ENCODE measurements at regions not wholly inside any gene's neighbourhood (a gene's known extent, or its start where the extent isn't known, plus 50 kb on each side); places are given as distances from the start of the nearest gene placed in this dataset.

- DNase-seq (no peak), ATAC-seq (replicated peaks) (no peak)
- Mint-ChIP-seq H3K4me1 (no peaks in the 10 kb centered on the region), H3K27ac (no peak overlapping the region), H3K4me3 (no peak overlapping the region), H3K9me3 (peaks cover 6 to 8% of the 10 kb centered on the region in 2 donors), H3K27me3 (no peaks in the 10 kb centered on the region), H3K36me3 (no peaks in the 10 kb centered on the region)
Observed at GRCh38 chr4:30396772-30397475, 323.2 kb upstream of the PCDH7 start.

DNA sequence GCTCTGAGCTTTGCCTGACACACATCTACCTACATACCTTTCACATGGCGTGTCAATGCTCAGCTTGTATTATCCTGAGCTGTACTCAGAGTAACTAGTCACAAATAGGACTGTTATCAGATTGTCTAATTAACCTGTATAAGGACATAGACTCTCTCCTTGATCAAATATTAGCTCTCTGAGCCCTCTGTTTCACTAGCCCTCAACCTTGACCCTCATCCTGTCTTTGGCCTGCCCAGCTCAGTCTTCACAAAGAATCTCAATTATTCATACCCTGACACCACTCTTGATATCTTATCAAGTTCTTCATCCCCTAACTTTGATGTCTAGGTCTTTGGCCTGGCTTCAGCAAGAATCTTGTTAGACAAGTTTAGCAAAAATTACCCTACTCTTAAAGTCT, 320.7 kb upstream of the PCDH7 start:
- Mint-ChIP-seq H3K9me3 (peaks cover 0 to 3% of the 10 kb centered on the region in 2 donors), H3K27ac (no peak overlapping the region), H3K27me3 (no peaks in the 10 kb centered on the region), H3K4me3 (no peak overlapping the region), H3K36me3 (no peaks in the 10 kb centered on the region), H3K4me1 (no peaks in the 10 kb centered on the region)
- no peak for ATAC-seq (replicated peaks)
- no peak for DNase-seq

DNA sequence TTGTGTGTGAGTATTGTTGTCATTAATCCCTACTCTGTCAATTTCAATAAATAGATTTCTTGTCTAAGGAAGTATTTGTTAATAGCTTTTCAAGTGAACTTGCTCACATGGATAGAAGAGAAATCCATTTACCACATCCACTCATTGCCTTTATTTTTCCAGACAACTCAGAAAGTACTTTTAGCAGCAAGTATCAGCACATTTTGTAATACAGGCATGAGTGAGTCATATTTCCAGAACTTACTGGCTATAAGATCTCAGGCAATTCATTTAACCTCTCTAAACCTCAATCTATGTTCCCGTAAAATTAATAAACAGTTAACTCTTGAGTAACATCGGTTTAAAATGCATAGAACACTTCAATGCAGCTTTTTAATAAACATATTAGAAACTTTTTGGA, 317.9 kb upstream of the PCDH7 start:
- no peaks in the 10 kb centered on the region for H3K36me3 Mint-ChIP-seq
- ATAC-seq (replicated peaks): no peak
- no peak overlapping the region for H3K4me3 Mint-ChIP-seq
- DNase-seq: no peak
- no peaks in the 10 kb centered on the region for H3K27me3 Mint-ChIP-seq
- no peak overlapping the region for H3K27ac Mint-ChIP-seq
- H3K9me3 Mint-ChIP-seq: peaks cover 1 to 5% of the 10 kb centered on the region in 2 donors
- H3K4me1 Mint-ChIP-seq: no peaks in the 10 kb centered on the region

GRCh38 chr4:30413915-30414314, 306.3 kb upstream of the PCDH7 start:
- Mint-ChIP-seq H3K4me1 (no peaks in the 10 kb centered on the region), H3K36me3 (no peaks in the 10 kb centered on the region), H3K4me3 (no peak overlapping the region), H3K9me3 (peaks cover 29 to 35% of the 10 kb centered on the region in 2 donors), H3K27ac (no peak overlapping the region), H3K27me3 (no peaks in the 10 kb centered on the region)
- DNase-seq (no peak), ATAC-seq (replicated peaks) (no peak)

GRCh38 chr4:30416547-30416946, 303.6 kb upstream of the PCDH7 start:
- ATAC-seq (replicated peaks): no peak
- DNase-seq: no peak
- peaks cover 30% of the 10 kb centered on the region in 2 donors for H3K9me3 Mint-ChIP-seq
- H3K36me3 Mint-ChIP-seq: no peaks in the 10 kb centered on the region
- H3K27me3 Mint-ChIP-seq: no peaks in the 10 kb centered on the region
- no peak overlapping the region for H3K4me3 Mint-ChIP-seq
- no peaks in the 10 kb centered on the region for H3K4me1 Mint-ChIP-seq
- peak overlapping the region; percentile 9 for H3K27ac Mint-ChIP-seq

GRCh38 chr4:30427932-30428331, 292.2 kb upstream of the PCDH7 start:
- Mint-ChIP-seq H3K27me3 (no peaks in the 10 kb centered on the region), H3K4me3 (no peak overlapping the region), H3K4me1 (no peaks in the 10 kb centered on the region), H3K36me3 (no peaks in the 10 kb centered on the region), H3K9me3 (peaks cover 11 to 18% of the 10 kb centered on the region in 2 donors), H3K27ac (no peak overlapping the region)
- no peak for DNase-seq
- ATAC-seq (replicated peaks): no peak

GRCh38 chr4:30429813-30430761, 290.1 kb upstream of the PCDH7 start:
- Mint-ChIP-seq H3K27ac (no peak overlapping the region), H3K27me3 (no peaks in the 10 kb centered on the region), H3K36me3 (no peaks in the 10 kb centered on the region), H3K4me1 (no peaks in the 10 kb centered on the region), H3K9me3 (peaks cover 7 to 11% of the 10 kb centered on the region in 2 donors), H3K4me3 (no peak overlapping the region)
- DNase-seq: no peak
- ATAC-seq (replicated peaks): no peak

DNA sequence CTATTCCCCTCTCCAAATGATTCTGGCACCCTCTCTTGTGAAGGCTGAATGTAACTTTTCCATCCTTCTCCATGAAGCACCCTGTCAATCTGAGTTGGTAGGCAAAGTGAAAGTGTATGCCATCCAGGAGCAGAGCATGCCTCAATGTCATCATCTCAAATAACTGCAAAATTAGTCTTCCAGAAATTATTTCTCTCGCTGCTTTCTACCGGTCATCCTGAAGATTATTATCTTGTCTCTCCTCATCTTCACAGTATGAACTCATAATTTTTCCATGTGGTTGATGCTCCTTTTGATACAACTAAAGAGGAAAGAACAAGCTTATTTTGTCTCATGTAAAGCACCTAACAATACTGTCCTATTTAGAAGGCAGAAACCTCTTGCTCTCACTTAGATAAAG, 285.5 kb upstream of the PCDH7 start:
- H3K4me3 Mint-ChIP-seq: no peak overlapping the region
- no peak for DNase-seq
- peaks cover 4 to 6% of the 10 kb centered on the region in 2 donors for H3K9me3 Mint-ChIP-seq
- no peak for ATAC-seq (replicated peaks)
- H3K27ac Mint-ChIP-seq: no peak overlapping the region
- no peaks in the 10 kb centered on the region for H3K4me1 Mint-ChIP-seq
- H3K36me3 Mint-ChIP-seq: no peaks in the 10 kb centered on the region
- no peaks in the 10 kb centered on the region for H3K27me3 Mint-ChIP-seq

DNA sequence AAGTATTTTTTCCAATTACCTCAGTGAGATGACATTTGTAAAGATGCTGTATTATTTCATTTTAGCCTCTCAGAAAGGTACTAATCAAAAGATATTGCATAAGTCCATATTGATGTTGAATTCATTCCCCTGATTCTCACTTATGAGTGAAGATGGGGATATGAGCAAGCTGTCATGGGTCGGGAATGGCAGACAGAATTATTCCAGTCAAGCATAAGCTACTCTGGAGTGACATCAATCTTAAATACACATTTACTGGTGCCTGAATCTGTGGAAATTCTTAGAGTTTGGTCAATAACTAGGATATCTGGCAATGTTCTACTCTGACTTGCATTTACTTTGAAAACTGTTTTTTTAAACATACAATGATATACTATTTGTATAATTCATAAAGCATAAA, 283.8 kb upstream of the PCDH7 start:
- Mint-ChIP-seq H3K4me3 (no peak overlapping the region), H3K9me3 (no peaks in the 10 kb centered on the region), H3K4me1 (no peaks in the 10 kb centered on the region), H3K27me3 (no peaks in the 10 kb centered on the region), H3K27ac (no peak overlapping the region), H3K36me3 (no peaks in the 10 kb centered on the region)
- DNase-seq (no peak), ATAC-seq (replicated peaks) (no peak)

GRCh38 chr4:30437316-30437715, 282.9 kb upstream of the PCDH7 start:
- Mint-ChIP-seq H3K36me3 (no peaks in the 10 kb centered on the region), H3K27ac (no peak overlapping the region), H3K27me3 (no peaks in the 10 kb centered on the region), H3K4me3 (no peak overlapping the region), H3K4me1 (no peaks in the 10 kb centered on the region), H3K9me3 (no peaks in the 10 kb centered on the region)
- DNase-seq: no peak
- ATAC-seq (replicated peaks): no peak

- Mint-ChIP-seq H3K4me1 (no peaks in the 10 kb centered on the region), H3K27ac (no peak overlapping the region), H3K27me3 (no peaks in the 10 kb centered on the region), H3K36me3 (no peaks in the 10 kb centered on the region), H3K4me3 (no peak overlapping the region), H3K9me3 (peaks cover 0 to 3% of the 10 kb centered on the region in 2 donors)
- DNase-seq: no peak
- no peak for ATAC-seq (replicated peaks)
Observed at GRCh38 chr4:30443289-30443688, 276.9 kb upstream of the PCDH7 start.

GRCh38 chr4:30450474-30450873, 269.7 kb upstream of the PCDH7 start:
- H3K27me3 Mint-ChIP-seq: no peaks in the 10 kb centered on the region
- no peak for ATAC-seq (replicated peaks)
- no peak overlapping the region for H3K4me3 Mint-ChIP-seq
- no peaks in the 10 kb centered on the region for H3K36me3 Mint-ChIP-seq
- DNase-seq: no peak
- H3K9me3 Mint-ChIP-seq: peaks cover 4 to 5% of the 10 kb centered on the region in 2 donors
- no peaks in the 10 kb centered on the region for H3K4me1 Mint-ChIP-seq
- H3K27ac Mint-ChIP-seq: no peak overlapping the region

DNA sequence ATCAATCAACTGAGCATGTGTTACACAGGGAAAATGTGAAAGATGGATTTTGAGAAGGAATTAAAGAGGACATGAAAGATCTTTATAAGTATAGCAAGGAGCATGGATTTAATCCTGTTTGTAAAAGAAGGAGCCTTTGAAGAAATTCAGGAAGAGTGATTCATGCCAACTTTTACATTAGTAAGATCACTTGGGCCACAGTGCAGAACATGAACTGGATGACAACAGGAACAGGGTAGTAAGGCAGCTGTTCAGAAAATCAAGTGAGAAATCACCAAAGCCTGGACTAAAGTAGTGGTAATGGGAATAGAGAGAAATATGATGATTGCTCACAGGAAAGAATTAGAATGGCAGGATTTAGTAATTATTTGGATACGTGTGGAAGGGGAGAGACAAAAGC, 265.7 kb upstream of the PCDH7 start:
- ATAC-seq (replicated peaks) (no peak), DNase-seq (no peak)
- H3K9me3 Mint-ChIP-seq: peaks cover 5 to 6% of the 10 kb centered on the region in 2 donors
- no peak overlapping the region for H3K27ac Mint-ChIP-seq
- H3K36me3 Mint-ChIP-seq: no peaks in the 10 kb centered on the region
- H3K4me3 Mint-ChIP-seq: no peak overlapping the region
- no peaks in the 10 kb centered on the region for H3K4me1 Mint-ChIP-seq
- no peaks in the 10 kb centered on the region for H3K27me3 Mint-ChIP-seq

DNA sequence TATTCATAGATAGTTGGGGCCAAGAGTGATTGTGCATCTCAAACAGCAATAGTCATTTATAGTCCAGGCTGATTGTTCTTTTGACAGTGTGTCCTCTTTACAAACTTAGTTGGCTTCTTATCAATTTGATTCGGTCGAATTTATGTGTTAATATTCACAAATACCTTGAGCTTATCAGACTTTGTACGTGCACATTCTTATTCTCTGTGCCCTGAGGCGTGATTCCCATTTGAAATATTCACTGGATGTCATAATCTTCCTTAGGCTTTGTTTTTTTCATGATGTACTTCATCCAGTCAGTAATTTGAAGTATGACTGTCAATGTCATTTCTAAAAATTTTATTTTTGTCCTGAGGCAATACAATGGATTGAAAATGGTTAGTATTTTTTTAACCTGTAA, 263.5 kb upstream of the PCDH7 start:
- Mint-ChIP-seq H3K4me3 (no peak overlapping the region), H3K36me3 (no peaks in the 10 kb centered on the region), H3K9me3 (peaks cover 5 to 7% of the 10 kb centered on the region in 2 donors), H3K27ac (no peak overlapping the region), H3K4me1 (no peaks in the 10 kb centered on the region), H3K27me3 (no peaks in the 10 kb centered on the region)
- ATAC-seq (replicated peaks) (no peak), DNase-seq (no peak)

- Mint-ChIP-seq H3K4me3 (no peak overlapping the region), H3K27ac (no peak overlapping the region), H3K9me3 (peaks cover 0 to 6% of the 10 kb centered on the region in 2 donors), H3K4me1 (no peaks in the 10 kb centered on the region), H3K36me3 (no peaks in the 10 kb centered on the region), H3K27me3 (no peaks in the 10 kb centered on the region)
- no peak for DNase-seq
- ATAC-seq (replicated peaks): no peak
Observed at GRCh38 chr4:30460818-30461217, 259.4 kb upstream of the PCDH7 start.

Data from stimulated activated naive B cell treated with anti-CD40 and anti-IgM and Interleukin-4, amounts not matched to agents 10 μg/mL and 1 μg/mL and 100 μg/mL, for 72 hours (primary cell).